GM12892 (cell line): ENCODE measurements at regions not wholly inside any gene's neighbourhood (a gene's known extent, or its start where the extent isn't known, plus 50 kb on each side); places are given as distances from the start of the nearest gene placed in this dataset.
"Not testable (repeated sequence)": the region's sequence is repeated elsewhere in the genome, so short reads cannot be mapped to it uniquely, and the experiment has no call there.

ENCODE experiments used
- DNase-seq: peaks from one replicate; pipeline ENCODE4 v3.0.0; 2011; ENCODE audit not compliant: insufficient read length
- FAIRE-seq: peaks from 2 replicates; lab custom pipeline; 2011; peaks lifted over from hg19 to GRCh38; lab: Jason Lieb, UNC
- POLR2A ChIP-seq: IDR thresholded peaks from 2 replicates; pipeline ENCODE4 v1.6.1; 2011; ENCODE audit warnings: low read depth, low read length, control low read depth
- POLR2AphosphoS5 ChIP-seq: IDR thresholded peaks from 2 replicates; pipeline ENCODE4 v1.6.1; 2011; ENCODE audit warnings: low read depth, low read length, control low read depth
- TAF1 ChIP-seq: IDR thresholded peaks from 2 replicates; pipeline ENCODE4 v1.6.1; 2011; ENCODE audit warnings: low read depth, mild to moderate bottlenecking, control low read depth, low read length, borderline replicate concordance

GRCh38 chr12:11984417-11984816 lies 86.3 kb upstream of the BCL2L14 start:
- no peak for FAIRE-seq
- DNase-seq = no peak
- TF ChIP-seq TAF1 (no peak), POLR2AphosphoS5 (no peak), POLR2A (no peak)

GRCh38 chr12:11986165-11986564 lies 84.6 kb upstream of the BCL2L14 start:
- FAIRE-seq (no peak), DNase-seq (no peak)
- TF ChIP-seq TAF1 (no peak), POLR2AphosphoS5 (no peak), POLR2A (no peak)

GRCh38 chr12:11987901-11988300 lies 82.8 kb upstream of the BCL2L14 start:
- FAIRE-seq = no peak
- DNase-seq = no peak

GRCh38 chr12:11991604-11992003 lies 79.1 kb upstream of the BCL2L14 start:
- no peak for TF ChIP-seq TAF1
- no peak for TF ChIP-seq POLR2A
- no peak for TF ChIP-seq POLR2AphosphoS5
- FAIRE-seq = no peak

More at GRCh38 chr12:11987901-11988300, 82.8 kb upstream of the BCL2L14 start:
- TF ChIP-seq TAF1 (no peak), POLR2AphosphoS5 (no peak), POLR2A (no peak)

GRCh38 chr12:11992515-11992914 lies 78.2 kb upstream of the BCL2L14 start:
- TF ChIP-seq POLR2AphosphoS5 = no peak
- no peak for TF ChIP-seq TAF1
- TF ChIP-seq POLR2A = no peak
- FAIRE-seq = no peak
- no peak for DNase-seq

More at GRCh38 chr12:11991604-11992003, 79.1 kb upstream of the BCL2L14 start:
- no peak for DNase-seq

- DNase-seq, FAIRE-seq: not testable (repeated sequence)
Measured at GRCh38 chr12:11998307-11998943, 72.3 kb upstream of the BCL2L14 start.

- DNase-seq (no peak), FAIRE-seq (no peak)
- TF ChIP-seq POLR2A = no peak
- no peak for TF ChIP-seq POLR2AphosphoS5
- no peak for TF ChIP-seq TAF1
Measured at GRCh38 chr12:11998944-11999315, 71.8 kb upstream of the BCL2L14 start.

- FAIRE-seq (no peak), DNase-seq (no peak)
- TF ChIP-seq POLR2A (no peak), TAF1 (no peak), POLR2AphosphoS5 (no peak)
Measured at GRCh38 chr12:12003609-12004008, 67.1 kb upstream of the BCL2L14 start.

GRCh38 chr12:12004524-12004923 lies 66.2 kb upstream of the BCL2L14 start:
- no peak for DNase-seq
- TF ChIP-seq POLR2A (no peak), TAF1 (no peak), POLR2AphosphoS5 (no peak)
- no peak for FAIRE-seq

GRCh38 chr12:12007001-12007712 lies 63.6 kb upstream of the BCL2L14 start:
- no peak for DNase-seq
- FAIRE-seq = peak; percentile 70
- TF ChIP-seq TAF1 (no peak), POLR2A (0 out of 2 replicates have a peak, but pooled peaks have one; percentile 17)

GRCh38 chr12:12007713-12008231 lies 63.0 kb upstream of the BCL2L14 start:
- DNase-seq (no peak), FAIRE-seq (peak; percentile 73)

More at GRCh38 chr12:12007713-12008231, 63.0 kb upstream of the BCL2L14 start:
- TF ChIP-seq POLR2AphosphoS5 = no peak
- TF ChIP-seq POLR2A = no peak
- TF ChIP-seq TAF1 = no peak
